ENCODE measurements at regions not wholly inside any gene's neighbourhood (a gene's known extent, or its start where the extent isn't known, plus 50 kb on each side); places are given as distances from the start of the nearest gene placed in this dataset.

DNA sequence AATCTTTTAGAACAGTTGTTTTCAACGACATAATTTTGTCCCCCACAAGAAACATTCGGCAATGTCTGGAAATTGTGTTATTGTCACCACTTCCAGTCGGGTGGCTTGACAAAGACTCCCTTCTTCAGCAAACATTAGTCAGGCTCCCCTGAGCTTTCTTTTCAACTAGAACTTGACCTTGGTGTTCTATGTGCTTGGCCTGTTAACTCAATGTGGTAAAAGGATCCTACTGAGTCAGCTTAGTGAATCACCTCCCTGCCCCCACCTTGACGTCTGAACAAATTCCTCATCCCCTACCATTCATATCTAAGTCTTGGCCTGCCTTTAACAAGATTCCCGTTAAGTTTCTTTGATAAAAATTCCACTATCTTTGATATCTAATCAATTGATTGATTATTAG is 465.0 kb upstream of the ROBO1 start:
- WGBS = 65% methylated on average over 5 of the region's 5 CpGs

DNA sequence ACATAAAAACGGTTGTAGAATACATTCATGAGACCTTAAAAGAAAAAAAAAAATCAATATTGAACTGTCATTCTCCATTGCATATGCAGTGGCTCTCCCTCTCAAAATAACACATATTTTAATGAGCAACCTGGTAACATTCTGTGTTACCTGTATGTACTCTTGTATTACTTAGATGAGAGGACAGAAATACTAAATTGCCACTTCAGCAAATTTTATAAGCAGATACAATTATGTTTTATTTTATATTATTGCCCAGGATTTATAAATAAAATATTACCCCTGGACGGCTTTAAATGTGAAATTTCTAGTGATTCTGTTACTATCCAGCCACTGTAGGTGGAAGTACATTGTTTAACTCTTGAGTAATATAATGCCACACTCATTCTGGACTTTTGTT is 463.2 kb upstream of the ROBO1 start:
- H3K27ac ChIP-seq (replicated peaks in 1 of 4) = no peak overlapping the region
- 85% methylated on average over 2 of the region's 2 CpGs for WGBS

More for the DNA sequence above, 465.0 kb upstream of the ROBO1 start:
- no peak for TF ChIP-seq POLR2AphosphoS5 (IDR thresholded peaks at IDR 0.05)
- TF ChIP-seq POLR2A (IDR thresholded peaks at IDR 0.05; ENCODE audit: low read depth) = no peak
- TF ChIP-seq, protein P1, sequence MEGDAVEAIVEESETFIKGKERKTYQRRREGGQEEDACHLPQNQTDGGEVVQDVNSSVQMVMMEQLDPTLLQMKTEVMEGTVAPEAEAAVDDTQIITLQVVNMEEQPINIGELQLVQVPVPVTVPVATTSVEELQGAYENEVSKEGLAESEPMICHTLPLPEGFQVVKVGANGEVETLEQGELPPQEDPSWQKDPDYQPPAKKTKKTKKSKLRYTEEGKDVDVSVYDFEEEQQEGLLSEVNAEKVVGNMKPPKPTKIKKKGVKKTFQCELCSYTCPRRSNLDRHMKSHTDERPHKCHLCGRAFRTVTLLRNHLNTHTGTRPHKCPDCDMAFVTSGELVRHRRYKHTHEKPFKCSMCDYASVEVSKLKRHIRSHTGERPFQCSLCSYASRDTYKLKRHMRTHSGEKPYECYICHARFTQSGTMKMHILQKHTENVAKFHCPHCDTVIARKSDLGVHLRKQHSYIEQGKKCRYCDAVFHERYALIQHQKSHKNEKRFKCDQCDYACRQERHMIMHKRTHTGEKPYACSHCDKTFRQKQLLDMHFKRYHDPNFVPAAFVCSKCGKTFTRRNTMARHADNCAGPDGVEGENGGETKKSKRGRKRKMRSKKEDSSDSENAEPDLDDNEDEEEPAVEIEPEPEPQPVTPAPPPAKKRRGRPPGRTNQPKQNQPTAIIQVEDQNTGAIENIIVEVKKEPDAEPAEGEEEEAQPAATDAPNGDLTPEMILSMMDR (IDR thresholded peaks at IDR 0.05) = no peak
- TF ChIP-seq EP300 (IDR thresholded peaks at IDR 0.05) = no peak
- Histone ChIP-seq H3K9me3 (no peaks in the 10 kb centered on the region), H3K4me3 (no peak overlapping the region), H3K4me1 (no peaks in the 10 kb centered on the region), H3K27ac (replicated peaks in 1 of 4) (no peak overlapping the region), H3K27me3 (no peaks in the 10 kb centered on the region), H3K36me3 (no peaks in the 10 kb centered on the region)
- no peak for DNase-seq (ENCODE audit: extremely low spot score)
- intact Hi-C loops (cut with DNase I) = no loop called here

DNA sequence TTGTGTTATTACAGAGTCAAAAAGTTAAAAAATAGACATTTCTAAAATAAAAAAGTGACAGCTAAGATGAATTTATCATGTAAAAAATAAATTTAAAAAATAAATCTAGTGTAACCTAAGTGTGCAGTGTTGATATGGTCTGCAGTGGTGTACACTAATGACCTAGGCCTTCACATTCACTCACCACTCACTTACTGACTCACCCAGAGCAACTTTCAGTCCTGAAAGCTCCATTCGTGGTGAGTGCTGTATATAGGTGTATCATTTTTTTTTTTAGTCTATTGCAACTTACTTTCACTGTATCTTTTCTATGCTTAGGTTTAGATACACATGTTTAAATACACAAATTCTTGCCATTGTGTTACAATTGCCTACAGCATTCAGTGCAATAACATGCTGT is 459.4 kb upstream of the ROBO1 start:
- Histone ChIP-seq H3K27me3 (no peaks in the 10 kb centered on the region), H3K4me1 (no peaks in the 10 kb centered on the region), H3K36me3 (no peaks in the 10 kb centered on the region), H3K27ac (replicated peaks in 1 of 4) (no peak overlapping the region), H3K9me3 (no peaks in the 10 kb centered on the region), H3K4me3 (no peak overlapping the region)
- intact Hi-C loops (cut with DNase I) = no loop called here
- no peak for DNase-seq (ENCODE audit: extremely low spot score)
- TF ChIP-seq POLR2AphosphoS5 (IDR thresholded peaks at IDR 0.05) (no peak), POLR2A (IDR thresholded peaks at IDR 0.05; ENCODE audit: low read depth) (no peak), EP300 (IDR thresholded peaks at IDR 0.05) (no peak)
- TF ChIP-seq, protein P1 (IDR thresholded peaks at IDR 0.05) = no peak
- 66% methylated on average over 1 of the region's 1 CpG for WGBS

More for the DNA sequence above, 463.2 kb upstream of the ROBO1 start:
- Histone ChIP-seq H3K36me3 (no peaks in the 10 kb centered on the region), H3K9me3 (no peaks in the 10 kb centered on the region), H3K4me1 (no peaks in the 10 kb centered on the region), H3K27me3 (no peaks in the 10 kb centered on the region), H3K4me3 (no peak overlapping the region)
- no peak for DNase-seq (ENCODE audit: extremely low spot score)
- intact Hi-C loops (cut with DNase I) = no loop called here
- TF ChIP-seq POLR2AphosphoS5 (IDR thresholded peaks at IDR 0.05) (no peak), POLR2A (IDR thresholded peaks at IDR 0.05; ENCODE audit: low read depth) (no peak), EP300 (IDR thresholded peaks at IDR 0.05) (no peak)
- TF ChIP-seq, protein P1 (IDR thresholded peaks at IDR 0.05) = no peak

DNA sequence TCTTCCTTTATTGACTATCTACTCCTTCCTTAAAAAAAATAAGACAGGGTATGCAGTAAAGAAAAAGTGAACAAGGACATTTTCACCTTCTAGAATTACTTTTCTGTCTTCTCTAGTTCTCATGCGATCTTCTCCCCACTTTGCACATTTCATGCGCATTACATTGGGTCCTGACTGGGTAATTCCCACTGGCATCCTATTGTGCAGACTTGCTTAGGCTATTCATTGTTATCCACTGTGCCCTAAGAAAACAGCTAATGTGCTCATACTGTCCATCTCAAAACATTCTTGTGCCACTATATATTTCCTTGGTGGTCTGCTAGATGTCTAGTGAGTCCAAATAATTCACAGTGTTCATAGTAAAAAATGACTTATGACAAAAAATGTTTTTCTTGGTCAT is 447.4 kb upstream of the ROBO1 start:
- Histone ChIP-seq H3K4me3 (no peak overlapping the region), H3K4me1 (no peaks in the 10 kb centered on the region), H3K27ac (replicated peaks in 1 of 4) (no peak overlapping the region), H3K9me3 (no peaks in the 10 kb centered on the region), H3K27me3 (no peaks in the 10 kb centered on the region), H3K36me3 (no peaks in the 10 kb centered on the region)
- intact Hi-C loops (cut with DNase I) = no loop called here
- DNase-seq (ENCODE audit: extremely low spot score) = no peak
- 76% methylated on average over 2 of the region's 2 CpGs for WGBS
- no peak for TF ChIP-seq EP300 (IDR thresholded peaks at IDR 0.05)
- TF ChIP-seq, protein P1 (IDR thresholded peaks at IDR 0.05) = no peak
- no peak for TF ChIP-seq POLR2A (IDR thresholded peaks at IDR 0.05; ENCODE audit: low read depth)
- TF ChIP-seq POLR2AphosphoS5 (IDR thresholded peaks at IDR 0.05) = no peak

DNA sequence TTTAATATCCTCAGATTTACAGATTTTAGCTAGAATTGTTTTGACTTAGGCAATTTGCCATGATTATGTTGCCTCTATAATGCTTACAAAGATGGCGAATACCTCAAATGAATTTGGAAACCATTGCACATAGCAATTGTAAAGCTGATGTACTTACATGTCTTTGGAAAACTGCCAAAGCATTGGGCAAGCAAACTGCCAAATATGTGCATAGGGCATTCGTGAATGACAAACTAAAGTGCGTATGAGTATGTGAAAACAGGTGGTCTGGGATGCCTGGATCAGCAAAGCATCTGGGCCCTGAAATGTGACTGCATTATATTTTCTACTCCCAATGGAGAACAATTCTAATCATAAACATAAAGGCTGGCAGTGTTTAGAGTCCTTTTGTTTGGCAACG is 445.3 kb upstream of the ROBO1 start:
- no peaks in the 10 kb centered on the region for H3K27me3 ChIP-seq
- no peak for TF ChIP-seq POLR2AphosphoS5 (IDR thresholded peaks at IDR 0.05)
- TF ChIP-seq, protein P1 (IDR thresholded peaks at IDR 0.05) = no peak
- TF ChIP-seq POLR2A (IDR thresholded peaks at IDR 0.05; ENCODE audit: low read depth) = no peak
- no peak for TF ChIP-seq EP300 (IDR thresholded peaks at IDR 0.05)
- 48% methylated on average over 4 of the region's 4 CpGs for WGBS
- no peak overlapping the region for H3K27ac ChIP-seq (replicated peaks in 1 of 4)
- DNase-seq (ENCODE audit: extremely low spot score) = no peak
- no peaks in the 10 kb centered on the region for H3K9me3 ChIP-seq
- intact Hi-C loops (cut with DNase I) = no loop called here
- H3K4me1 ChIP-seq = no peaks in the 10 kb centered on the region
- no peaks in the 10 kb centered on the region for H3K36me3 ChIP-seq
- H3K4me3 ChIP-seq = no peak overlapping the region

All from esophagus muscularis mucosa (tissue), 4 donors.